IMR-90 (cell line): ENCODE measurements at regions not wholly inside any gene's neighbourhood (a gene's known extent, or its start where the extent isn't known, plus 50 kb on each side); places are given as distances from the start of the nearest gene placed in this dataset.

Experiments
- ATAC-seq: fragments of 200-7000 bp; cut with Tn5 transposase; 2 replicates; pipeline ENCODE4 v1.9.1; 2020; ENCODE audit warnings: low read depth, mild to moderate bottlenecking, moderate library complexity
- BruUV-seq: library from RNA; stranded (reverse); fragments of 400-500 nt; replicated peaks from 2 replicates; lab custom pipeline; 2021; lab: Mats Ljungman, UMichigan
- CTCF ChIA-PET: fragments of 300-600 bp; formaldehyde crosslinking; extraction: SDS; loops from one replicate; lab custom pipeline; 2021; ENCODE audit warnings: antibody characterized with exemption; lab: Yijun Ruan, JAX
- POLR2A ChIA-PET: fragments of 300-600 bp; sonication (Branson Sonifier 250); formaldehyde crosslinking; loops from one replicate; lab custom pipeline; 2022; ENCODE audit warnings: antibody characterized with exemption; ENCODE audit not compliant: unreplicated experiment; lab: Charles Lee
- DNase-seq: peaks from one replicate; pipeline ENCODE4 v3.0.0; 2013
- H2AFZ ChIP-seq: replicated peaks from 2 replicates; pipeline ENCODE3; 2013; ENCODE audit warnings: low read length, mild to moderate bottlenecking; ENCODE audit not compliant: poor library complexity
- H2AK5ac ChIP-seq: 2 replicates; pipeline ENCODE4 v1.6.1; 2013; ENCODE audit warnings: low read depth, low read length, inconsistent platforms
- H2AK9ac ChIP-seq: replicated peaks from 2 replicates; pipeline ENCODE3; 2013; ENCODE audit warnings: mild to moderate bottlenecking, low read depth, low read length, moderate library complexity; ENCODE audit not compliant: poor library complexity
- H2BK120ac ChIP-seq: 2 replicates; pipeline ENCODE4 v1.6.1; 2013; ENCODE audit warnings: low read depth, low read length, inconsistent platforms
- H2BK15ac ChIP-seq: 3 replicates; pipeline ENCODE4 v1.6.1; 2013; ENCODE audit warnings: low read depth, low read length, inconsistent platforms
- H2BK20ac ChIP-seq: 2 replicates; pipeline ENCODE4 v1.6.1; 2013; ENCODE audit warnings: low read depth, mild to moderate bottlenecking, inconsistent platforms, low read length, moderate library complexity
- H2BK5ac ChIP-seq: 2 replicates; pipeline ENCODE4 v1.6.1; 2013; ENCODE audit warnings: mild to moderate bottlenecking, low read depth, low read length, inconsistent platforms; ENCODE audit not compliant: poor library complexity, severe bottlenecking
- H3K14ac ChIP-seq: replicated peaks from 2 replicates; pipeline ENCODE4 v1.6.1; 2013; ENCODE audit warnings: low read depth, low read length, inconsistent platforms
- H3K18ac ChIP-seq: 2 replicates; pipeline ENCODE4 v1.6.1; 2013; ENCODE audit warnings: low read depth, low read length, control low read depth
- H3K23ac ChIP-seq: 2 replicates; pipeline ENCODE4 v1.6.1; 2013; ENCODE audit warnings: low read depth, low read length, inconsistent platforms
- H3K27ac ChIP-seq: 2 replicates; pipeline ENCODE4 v1.5.1; 2013; ENCODE audit warnings: mild to moderate bottlenecking, control low read depth, low read length; ENCODE audit not compliant: insufficient read depth
- H3K27me3 ChIP-seq: 2 replicates; pipeline ENCODE4 v1.6.1; 2013; ENCODE audit warnings: low read length; ENCODE audit not compliant: control insufficient read depth, insufficient read depth
- H3K36me3 ChIP-seq: 2 replicates; pipeline ENCODE4 v1.6.1; 2013; ENCODE audit warnings: low read length, mixed read lengths; ENCODE audit not compliant: control insufficient read depth, insufficient read depth
- H3K4ac ChIP-seq: 2 replicates; pipeline ENCODE4 v1.6.1; 2013; ENCODE audit warnings: low read depth, low read length, inconsistent platforms
- H3K4me1 ChIP-seq: 2 replicates; pipeline ENCODE4 v1.6.1; 2013; ENCODE audit warnings: low read length, mixed read lengths; ENCODE audit not compliant: control insufficient read depth, insufficient read depth
- H3K4me2 ChIP-seq: 2 replicates; pipeline ENCODE4 v1.6.1; 2013; ENCODE audit warnings: low read depth, mild to moderate bottlenecking, control low read depth, low read length, moderate library complexity
- H3K4me3 ChIP-seq: 2 replicates; pipeline ENCODE4 v1.5.1; 2013; ENCODE audit warnings: low read depth, mild to moderate bottlenecking, control low read depth, low read length, moderate library complexity; ENCODE audit not compliant: insufficient read depth
- H3K56ac ChIP-seq: 2 replicates; pipeline ENCODE4 v1.6.1; 2013; ENCODE audit warnings: low read length, inconsistent platforms; ENCODE audit not compliant: insufficient read depth; ENCODE audit errors: extremely low read depth
- H3K79me1 ChIP-seq, 2 experiments: 2 replicates each; pipeline ENCODE4 v1.6.1; 2013; ENCODE audit warnings: low read length in 2 of 2, inconsistent platforms in 1 of 2, low read depth in 1 of 2
- H3K9ac ChIP-seq: 2 replicates; pipeline ENCODE4 v1.6.1; 2013; ENCODE audit warnings: low read depth, low read length, control low read depth
- H3K9me1 ChIP-seq: 2 replicates; pipeline ENCODE4 v1.6.1; 2013; ENCODE audit warnings: low read length, inconsistent platforms; ENCODE audit not compliant: insufficient read depth
- H3K9me3 ChIP-seq: 2 replicates; pipeline ENCODE4 v1.6.1; 2013; ENCODE audit warnings: low read length; ENCODE audit not compliant: control insufficient read depth, insufficient read depth
- H4K20me1 ChIP-seq: 2 replicates; pipeline ENCODE4 v1.6.1; 2013; ENCODE audit warnings: low read length, inconsistent platforms; ENCODE audit not compliant: insufficient read depth
- H4K5ac ChIP-seq: 2 replicates; pipeline ENCODE4 v1.6.1; 2013; ENCODE audit warnings: mild to moderate bottlenecking, low read depth, low read length, control low read depth
- H4K8ac ChIP-seq, 2 experiments: 2 replicates each; pipeline ENCODE4 v1.6.1; 2013; ENCODE audit warnings: low read depth in 2 of 2, low read length in 2 of 2, control low read depth in 1 of 2, inconsistent platforms in 1 of 2
- H4K91ac ChIP-seq: 2 replicates; pipeline ENCODE4 v1.6.1; 2013; ENCODE audit warnings: low read depth, low read length, inconsistent platforms; ENCODE audit not compliant: insufficient read depth
- BHLHE40 ChIP-seq: fragments of 150-350 bp; IDR thresholded peaks from 2 replicates; pipeline ENCODE4 v1.6.1; 2016; ENCODE audit warnings: mild to moderate bottlenecking, low read depth, low read length
- CEBPB ChIP-seq: IDR thresholded peaks from 2 replicates; pipeline ENCODE4 v1.6.1; 2012; ENCODE audit warnings: low read depth, low read length, improper control_type of control experiment
- CHD1 ChIP-seq: IDR thresholded peaks from 2 replicates; pipeline ENCODE4 v1.6.1; 2012; ENCODE audit warnings: low read depth, low read length, improper control_type of control experiment
- FOS ChIP-seq: fragments of 150-350 bp; IDR thresholded peaks from 2 replicates; pipeline ENCODE4 v1.6.1; 2016; ENCODE audit warnings: low read depth, low read length
- MAFK ChIP-seq: IDR thresholded peaks from 2 replicates; pipeline ENCODE4 v1.6.1; 2012; ENCODE audit warnings: low read depth, low read length, improper control_type of control experiment
- MAZ ChIP-seq: IDR thresholded peaks from 2 replicates; pipeline ENCODE4 v1.6.1; 2012; ENCODE audit warnings: low read depth, mild to moderate bottlenecking, low read length, improper control_type of control experiment, moderate library complexity, borderline replicate concordance
- MXI1 ChIP-seq: IDR thresholded peaks from 2 replicates; pipeline ENCODE4 v1.6.1; 2012; ENCODE audit warnings: low read depth, mild to moderate bottlenecking, low read length, moderate library complexity, borderline replicate concordance
- NFE2L2 ChIP-seq: fragments of 150-350 bp; IDR thresholded peaks from 2 replicates; pipeline ENCODE4 v1.6.1; 2016; ENCODE audit warnings: low read depth, mild to moderate bottlenecking, low read length
- POLR2A ChIP-seq: IDR thresholded peaks from 2 replicates; pipeline ENCODE4 v1.6.1; 2012; ENCODE audit warnings: mild to moderate bottlenecking, low read depth, low read length
- RAD21 ChIP-seq: IDR thresholded peaks from 2 replicates; pipeline ENCODE4 v1.6.1; 2012; ENCODE audit warnings: low read length, improper control_type of control experiment
- RCOR1 ChIP-seq: IDR thresholded peaks from 2 replicates; pipeline ENCODE4 v1.6.1; 2012; ENCODE audit warnings: mild to moderate bottlenecking, low read length, improper control_type of control experiment; ENCODE audit not compliant: insufficient replicate concordance
- RFX5 ChIP-seq: IDR thresholded peaks from 2 replicates; pipeline ENCODE4 v1.8.0; 2012; ENCODE audit warnings: low read depth, mild to moderate bottlenecking, low read length, moderate library complexity
- SMC3 ChIP-seq: fragments of 150-350 bp; IDR thresholded peaks from 2 replicates; pipeline ENCODE4 v1.6.1; 2016; ENCODE audit warnings: low read depth, mild to moderate bottlenecking, antibody characterized with exemption, low read length, moderate library complexity
- WGBS, 2 experiments: methylation state at CpG; one replicate each; pipeline versions ENCODE4 v1.1.5 to v1.1.7; 2013; ENCODE audit warnings: missing lambda C conversion rate in 2 of 2; ENCODE audit not compliant: insufficient read length in 1 of 2; ENCODE audit errors: extremely low coverage in 2 of 2; 5-methylcytosine and 5-hydroxymethylcytosine counted together
- dilution Hi-C: fragments of 300-500 bp; cut with HindIII; formaldehyde crosslinking; loops from one replicate; pipeline ENCODE4 v1.14.3; 2018; ENCODE audit warnings: low sequenced_read_pairs; ENCODE audit not compliant: unreplicated experiment
- in situ Hi-C: fragments of 300-500 bp; cut with MboI; formaldehyde crosslinking; loops from 3 replicates; pipeline ENCODE4 v1.14.3; 2019; ENCODE audit warnings: low sequenced_read_pairs, inconsistent platforms, mixed read lengths
- intact Hi-C: fragments of 100-400 bp; cut with micrococcal nuclease; formaldehyde crosslinking; loops from 2 replicates; pipeline ENCODE4 v1.10.0; 2022
- TF ChIP-seq, protein P1 (sequence below): fragments of 150-350 bp; IDR thresholded peaks from 2 replicates; pipeline ENCODE4 v1.6.1; 2017; ENCODE audit warnings: mild to moderate bottlenecking, antibody characterized with exemption, low read length, low read depth
- TF ChIP-seq, protein P2 (sequence below): conservative IDR thresholded peaks from 2 replicates; pipeline ENCODE4 v1.5.1; 2012; ENCODE audit warnings: mild to moderate bottlenecking, low read depth, low read length, improper control_type of control experiment

DNA sequence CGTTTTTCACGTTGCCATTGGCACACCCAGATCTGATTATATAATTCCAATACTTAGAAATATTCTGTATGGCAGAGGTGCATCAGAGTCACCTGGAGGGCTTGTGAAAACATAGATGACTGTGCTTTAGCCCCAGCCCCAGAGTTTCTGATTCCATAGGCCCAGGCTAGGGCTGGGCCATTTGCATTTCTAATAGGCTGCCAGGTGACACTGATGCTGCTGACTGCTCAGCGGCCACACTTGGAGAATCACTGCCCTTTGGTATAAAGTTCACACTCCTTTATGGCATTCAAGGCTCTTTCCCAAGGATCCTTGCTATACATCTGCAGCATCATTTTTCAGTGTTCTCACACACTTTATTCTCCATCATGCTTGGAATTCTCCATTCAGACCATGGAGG, 137.1 kb downstream of the AKAP11 start:
- POLR2A ChIA-PET, result interaction anchor here (0.6 kb wide), 1 partner anchor 278 kb away, joined by 11 read pairs; no protein-coding TSS in a partner anchor
- in situ Hi-C loops (no loop called here), dilution Hi-C loops (no loop called here), intact Hi-C loops (no loop called here)
- WGBS, 2 experiments, result no CpG with 5 or more reads among the region's 3 CpGs
- no peaks in the 10 kb centered on the region for H3K79me1 ChIP-seq
- H3K27ac ChIP-seq, result no peak overlapping the region
- H2AK5ac ChIP-seq, result no peak overlapping the region
- no peak overlapping the region for H3K14ac ChIP-seq
- no peak overlapping the region for H3K4me2 ChIP-seq
- no peaks in the 10 kb centered on the region for H4K20me1 ChIP-seq
- H3K9ac ChIP-seq, result no peak overlapping the region
- no peak overlapping the region for H4K8ac ChIP-seq
- H2BK20ac ChIP-seq, result no peak overlapping the region
- no TSS peak for BruUV-seq
- ATAC-seq, result no peak
- TF ChIP-seq RFX5 (no peak), BHLHE40 (no peak), MAZ (no peak), NFE2L2 (no peak), CHD1 (no peak), POLR2A (no peak), RAD21 (no peak), MXI1 (no peak), CEBPB (no peak), MAFK (no peak), RCOR1 (no peak), SMC3 (no peak), FOS (no peak)
- TF ChIP-seq, protein P1, sequence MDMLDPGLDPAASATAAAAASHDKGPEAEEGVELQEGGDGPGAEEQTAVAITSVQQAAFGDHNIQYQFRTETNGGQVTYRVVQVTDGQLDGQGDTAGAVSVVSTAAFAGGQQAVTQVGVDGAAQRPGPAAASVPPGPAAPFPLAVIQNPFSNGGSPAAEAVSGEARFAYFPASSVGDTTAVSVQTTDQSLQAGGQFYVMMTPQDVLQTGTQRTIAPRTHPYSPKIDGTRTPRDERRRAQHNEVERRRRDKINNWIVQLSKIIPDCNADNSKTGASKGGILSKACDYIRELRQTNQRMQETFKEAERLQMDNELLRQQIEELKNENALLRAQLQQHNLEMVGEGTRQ, result no peak
- TF ChIP-seq, protein P2, sequence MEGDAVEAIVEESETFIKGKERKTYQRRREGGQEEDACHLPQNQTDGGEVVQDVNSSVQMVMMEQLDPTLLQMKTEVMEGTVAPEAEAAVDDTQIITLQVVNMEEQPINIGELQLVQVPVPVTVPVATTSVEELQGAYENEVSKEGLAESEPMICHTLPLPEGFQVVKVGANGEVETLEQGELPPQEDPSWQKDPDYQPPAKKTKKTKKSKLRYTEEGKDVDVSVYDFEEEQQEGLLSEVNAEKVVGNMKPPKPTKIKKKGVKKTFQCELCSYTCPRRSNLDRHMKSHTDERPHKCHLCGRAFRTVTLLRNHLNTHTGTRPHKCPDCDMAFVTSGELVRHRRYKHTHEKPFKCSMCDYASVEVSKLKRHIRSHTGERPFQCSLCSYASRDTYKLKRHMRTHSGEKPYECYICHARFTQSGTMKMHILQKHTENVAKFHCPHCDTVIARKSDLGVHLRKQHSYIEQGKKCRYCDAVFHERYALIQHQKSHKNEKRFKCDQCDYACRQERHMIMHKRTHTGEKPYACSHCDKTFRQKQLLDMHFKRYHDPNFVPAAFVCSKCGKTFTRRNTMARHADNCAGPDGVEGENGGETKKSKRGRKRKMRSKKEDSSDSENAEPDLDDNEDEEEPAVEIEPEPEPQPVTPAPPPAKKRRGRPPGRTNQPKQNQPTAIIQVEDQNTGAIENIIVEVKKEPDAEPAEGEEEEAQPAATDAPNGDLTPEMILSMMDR, result no peak
- no peaks in the 10 kb centered on the region for H3K4me1 ChIP-seq
- peaks cover 8% of the 10 kb centered on the region for H3K27me3 ChIP-seq
- no peak overlapping the region for H2BK120ac ChIP-seq
- CTCF ChIA-PET, result no interaction called here
- H3K56ac ChIP-seq, result no peak overlapping the region
- H3K4me3 ChIP-seq, result no peak overlapping the region
- no peak overlapping the region for H4K91ac ChIP-seq
- no peaks in the 10 kb centered on the region for H3K36me3 ChIP-seq
- H3K4ac ChIP-seq, result no peak overlapping the region
- H2AK9ac ChIP-seq, result no peak overlapping the region
- no peak overlapping the region for H2BK15ac ChIP-seq
- no peak overlapping the region for H2AFZ ChIP-seq
- no peak overlapping the region for H4K5ac ChIP-seq
- no peak for DNase-seq
- no peak overlapping the region for H2BK5ac ChIP-seq
- no peak overlapping the region for H3K18ac ChIP-seq
- H3K9me3 ChIP-seq, result no peaks in the 10 kb centered on the region
- H3K9me1 ChIP-seq, result no peaks in the 10 kb centered on the region
- no peak overlapping the region for H3K23ac ChIP-seq
